LNCAP (cell line): ENCODE measurements at regions not wholly inside any gene's neighbourhood (a gene's known extent, or its start where the extent isn't known, plus 50 kb on each side); places are given as distances from the start of the nearest gene placed in this dataset.

Experiments used
- TF ChIP-seq, protein P1 (sequence below): fragments of 450-650 bp; IDR thresholded peaks from 2 replicates; pipeline ENCODE4 v1.5.1; 2017; ENCODE audit warnings: mild to moderate bottlenecking

DNA sequence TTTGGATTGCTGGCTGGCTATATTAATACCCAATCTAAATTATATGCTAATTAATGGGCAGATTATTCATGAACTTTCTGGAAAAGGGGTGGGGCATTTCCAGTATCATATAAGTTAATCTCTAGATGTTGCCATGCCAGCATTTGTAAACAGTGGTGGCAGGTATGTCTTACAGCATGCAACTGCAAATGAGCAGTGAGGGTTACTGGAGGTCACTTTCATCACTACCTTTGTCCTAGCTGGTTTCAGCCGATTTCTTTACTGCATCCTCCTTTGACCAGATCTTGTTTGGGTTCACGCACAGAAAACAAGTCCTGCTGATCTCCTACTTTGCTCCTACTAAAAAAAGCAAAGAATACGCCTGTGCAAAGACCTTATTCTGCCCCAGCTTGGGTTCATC lies 89.1 kb upstream of the USP47 start:
- TF ChIP-seq, protein P1, sequence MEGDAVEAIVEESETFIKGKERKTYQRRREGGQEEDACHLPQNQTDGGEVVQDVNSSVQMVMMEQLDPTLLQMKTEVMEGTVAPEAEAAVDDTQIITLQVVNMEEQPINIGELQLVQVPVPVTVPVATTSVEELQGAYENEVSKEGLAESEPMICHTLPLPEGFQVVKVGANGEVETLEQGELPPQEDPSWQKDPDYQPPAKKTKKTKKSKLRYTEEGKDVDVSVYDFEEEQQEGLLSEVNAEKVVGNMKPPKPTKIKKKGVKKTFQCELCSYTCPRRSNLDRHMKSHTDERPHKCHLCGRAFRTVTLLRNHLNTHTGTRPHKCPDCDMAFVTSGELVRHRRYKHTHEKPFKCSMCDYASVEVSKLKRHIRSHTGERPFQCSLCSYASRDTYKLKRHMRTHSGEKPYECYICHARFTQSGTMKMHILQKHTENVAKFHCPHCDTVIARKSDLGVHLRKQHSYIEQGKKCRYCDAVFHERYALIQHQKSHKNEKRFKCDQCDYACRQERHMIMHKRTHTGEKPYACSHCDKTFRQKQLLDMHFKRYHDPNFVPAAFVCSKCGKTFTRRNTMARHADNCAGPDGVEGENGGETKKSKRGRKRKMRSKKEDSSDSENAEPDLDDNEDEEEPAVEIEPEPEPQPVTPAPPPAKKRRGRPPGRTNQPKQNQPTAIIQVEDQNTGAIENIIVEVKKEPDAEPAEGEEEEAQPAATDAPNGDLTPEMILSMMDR: no peak

DNA sequence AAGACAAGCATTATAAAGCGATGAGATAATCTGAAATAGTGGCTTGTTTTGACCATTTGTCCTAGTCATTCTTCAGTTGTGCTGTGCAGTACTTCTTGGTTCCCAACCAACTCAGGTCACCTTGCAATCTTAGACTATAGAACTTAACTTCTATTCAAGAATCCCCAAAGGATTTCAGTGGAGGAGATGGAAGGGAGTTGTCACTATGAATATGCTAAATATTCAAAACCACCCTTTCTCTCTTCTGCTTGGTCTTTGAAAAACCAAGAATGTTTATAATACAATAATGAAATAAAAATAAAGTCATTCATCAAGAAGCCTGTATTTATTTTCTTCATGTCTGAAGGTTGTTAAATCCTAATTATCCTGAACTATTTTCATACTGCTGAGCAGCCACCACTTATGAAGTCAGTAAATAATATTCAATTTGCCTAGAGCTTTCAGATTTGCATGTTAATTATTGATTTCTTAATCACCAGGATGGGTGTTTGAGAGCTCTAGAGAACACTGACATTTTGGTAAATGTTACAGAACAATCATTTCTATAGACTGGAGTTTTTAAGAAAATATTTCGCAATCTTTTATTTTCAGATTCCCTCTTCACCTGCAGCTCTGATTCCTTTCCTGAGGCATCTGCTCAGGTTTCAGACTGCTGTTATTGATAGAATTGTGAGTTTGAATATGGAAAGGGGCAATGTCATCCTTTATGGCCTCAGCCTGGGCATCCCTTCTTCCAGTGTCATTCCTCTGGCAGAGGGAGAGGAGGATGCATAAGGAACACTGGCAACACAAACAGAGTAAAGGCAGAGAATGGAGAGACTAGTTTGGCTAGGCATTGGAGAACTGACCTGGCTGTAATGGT lies 91.5 kb upstream of the USP47 start:
- TF ChIP-seq, protein P1: no peak

DNA sequence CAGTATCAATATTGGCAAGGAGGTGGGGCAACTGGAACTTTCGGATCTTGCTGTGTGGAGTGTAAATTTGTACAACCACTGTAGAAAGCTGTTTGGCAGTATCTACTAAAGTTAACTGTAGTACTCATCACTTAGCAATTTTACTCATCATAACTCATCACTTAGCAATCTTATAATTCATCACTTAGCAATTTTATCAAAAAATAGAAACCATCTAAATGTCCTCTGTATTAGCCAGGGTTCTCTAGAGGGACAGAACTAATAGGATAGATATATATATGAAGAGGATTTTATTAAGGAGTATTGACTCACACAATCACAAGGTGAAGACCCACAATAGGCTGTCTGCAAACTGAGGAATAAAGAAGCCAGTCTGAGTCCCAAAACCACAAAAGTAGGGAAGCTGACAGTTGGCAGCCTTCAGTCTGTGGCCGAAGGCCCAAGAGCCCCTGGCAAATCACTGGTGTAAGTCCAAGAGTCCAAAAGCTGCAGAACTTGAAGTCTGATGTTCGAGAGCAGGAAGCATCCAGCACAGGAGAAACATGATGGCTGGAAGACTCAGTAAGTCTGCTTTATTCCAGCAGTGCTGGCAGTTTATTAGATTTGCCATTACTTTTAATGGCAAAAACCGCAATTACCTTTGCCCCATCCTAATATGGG lies 92.9 kb upstream of the USP47 start:
- TF ChIP-seq, protein P1: no peak

DNA sequence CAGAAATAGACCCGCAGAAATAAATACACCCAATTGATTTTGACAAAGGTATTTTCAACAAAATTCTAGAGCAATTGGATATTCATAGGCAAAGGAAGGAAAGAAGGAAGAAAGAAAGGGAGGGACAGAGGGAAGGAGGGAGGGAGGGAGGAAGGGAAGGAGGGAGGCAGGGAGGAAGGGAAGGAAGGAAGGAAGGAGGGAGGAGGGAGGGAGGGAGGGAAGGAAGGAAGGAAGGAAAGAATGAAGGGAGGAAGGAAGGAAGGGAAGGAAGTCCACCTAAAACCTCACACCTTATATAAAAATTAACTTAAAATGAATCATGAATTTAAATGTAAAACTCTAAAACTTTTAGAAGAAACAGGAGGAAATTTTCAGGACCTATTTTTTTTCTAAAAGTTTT lies 94.2 kb upstream of the USP47 start:
- TF ChIP-seq, protein P1: no peak

DNA sequence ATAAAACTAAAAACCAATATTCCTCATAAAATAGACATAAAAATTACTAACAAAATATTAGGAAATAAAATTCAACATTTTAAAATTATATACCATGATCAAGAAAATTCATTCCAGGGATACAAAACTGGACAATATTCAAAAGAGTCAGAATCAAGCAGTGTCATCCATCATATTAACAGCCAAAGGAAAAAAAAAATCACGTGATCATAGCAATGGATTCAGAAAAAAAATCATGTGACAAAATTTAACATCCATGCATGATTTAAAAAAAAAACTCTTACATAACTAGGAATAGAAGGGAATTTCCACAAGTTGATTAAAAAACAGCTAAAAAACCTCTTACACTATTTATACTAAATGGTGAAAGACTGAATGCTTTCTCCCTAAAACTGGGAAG lies 95.3 kb upstream of the USP47 start:
- TF ChIP-seq, protein P1: no peak

DNA sequence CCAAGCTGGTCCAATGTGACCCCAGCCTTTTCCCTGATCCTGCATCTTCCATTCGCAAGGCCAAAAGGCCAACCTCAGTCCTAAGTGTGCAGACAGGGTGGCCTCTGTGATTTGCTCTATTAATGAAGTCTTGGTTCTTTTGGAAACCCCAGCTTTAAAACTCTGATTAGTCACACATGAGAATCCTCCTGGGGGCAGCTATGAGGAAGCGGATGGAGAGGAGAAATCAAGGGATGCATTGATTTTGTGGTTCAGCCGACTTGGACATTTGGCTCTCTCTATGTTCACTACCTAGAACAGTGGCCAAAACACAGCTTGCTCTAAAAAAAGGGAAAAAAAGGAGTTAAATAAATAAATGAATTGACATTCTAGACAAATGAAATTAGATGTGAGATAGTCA lies 98.6 kb upstream of the USP47 start:
- TF ChIP-seq, protein P1: no peak

DNA sequence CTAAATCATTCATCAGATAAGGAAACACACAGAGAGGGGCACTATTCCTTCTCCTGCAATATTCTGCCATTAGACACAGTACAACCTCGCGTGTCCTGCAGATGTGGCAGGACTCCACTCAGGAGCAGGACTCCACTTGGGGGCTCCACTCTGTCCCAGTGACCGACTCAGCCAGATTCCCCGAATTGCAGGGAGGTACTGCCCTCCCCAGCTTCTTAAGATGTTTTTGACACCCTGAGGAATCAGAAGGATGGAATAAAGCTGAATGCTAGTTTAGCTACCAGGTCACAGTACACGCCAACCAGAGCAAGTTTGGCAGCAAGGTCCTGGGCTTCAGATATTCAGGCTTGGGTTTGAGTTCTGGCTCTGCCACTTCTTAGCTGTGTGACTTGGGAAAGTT lies 99.3 kb upstream of the USP47 start:
- TF ChIP-seq, protein P1: no peak
